NCI-H187 (cell line): ENCODE measurements at regions not wholly inside any gene's neighbourhood (a gene's known extent, or its start where the extent isn't known, plus 50 kb on each side); places are given as distances from the start of the nearest gene placed in this dataset.
A peak's percentile ranks its signal among the peaks of the same experiment; 100 is the strongest.

Experiments
- DNase-seq, 2 experiments: peaks; one replicate each; lab custom pipeline; 2025; lab: John Stamatoyannopoulos, UW

- no peak for DNase-seq
These were observed 130.3 kb upstream of the MAGI3 start for GRCh38 chr1:113259988-113260387.

GRCh38 chr1:113265196-113265595 lies 125.1 kb upstream of the MAGI3 start:
- DNase-seq = no peak

GRCh38 chr1:113266788-113267187 lies 123.5 kb upstream of the MAGI3 start:
- peak in 1 of 2 experiments; percentile 74 for DNase-seq

- DNase-seq = no peak
These were observed 120.9 kb upstream of the MAGI3 start for GRCh38 chr1:113269168-113269963.

- no peak for DNase-seq
These were observed 119.3 kb upstream of the MAGI3 start for GRCh38 chr1:113271039-113271438.

GRCh38 chr1:113275083-113275482 lies 115.2 kb upstream of the MAGI3 start:
- DNase-seq = no peak

- no peak for DNase-seq
These were observed 114.6 kb upstream of the MAGI3 start for GRCh38 chr1:113275691-113276090.

GRCh38 chr1:113276507-113276906 lies 113.8 kb upstream of the MAGI3 start:
- no peak for DNase-seq

GRCh38 chr1:113278371-113278770 lies 111.9 kb upstream of the MAGI3 start:
- no peak for DNase-seq

- no peak for DNase-seq
These were observed 111.5 kb upstream of the MAGI3 start for GRCh38 chr1:113278777-113279176.

- no peak for DNase-seq
These were observed 110.4 kb upstream of the MAGI3 start for GRCh38 chr1:113279776-113280391.

- no peak for DNase-seq
These were observed 109.7 kb upstream of the MAGI3 start for GRCh38 chr1:113280581-113280980.

GRCh38 chr1:113281550-113281949 lies 108.8 kb upstream of the MAGI3 start:
- no peak for DNase-seq

GRCh38 chr1:113282008-113282892 lies 108.1 kb upstream of the MAGI3 start:
- no peak for DNase-seq

- no peak for DNase-seq
These were observed 107.4 kb upstream of the MAGI3 start for GRCh38 chr1:113282893-113283285.

- no peak for DNase-seq
These were observed 106.4 kb upstream of the MAGI3 start for GRCh38 chr1:113283914-113284313.

- DNase-seq = no peak
These were observed 104.2 kb upstream of the MAGI3 start for GRCh38 chr1:113286156-113286555.

GRCh38 chr1:113291777-113292602 lies 98.3 kb upstream of the MAGI3 start:
- DNase-seq = no peak

- DNase-seq = no peak
These were observed 97.6 kb upstream of the MAGI3 start for GRCh38 chr1:113292603-113293255.

- no peak for DNase-seq
These were observed 97.1 kb upstream of the MAGI3 start for GRCh38 chr1:113293256-113293626.

GRCh38 chr1:113297749-113298148 lies 92.6 kb upstream of the MAGI3 start:
- no peak for DNase-seq
